SU-DHL-6 (cell line): ENCODE measurements at regions not wholly inside any gene's neighbourhood (a gene's known extent, or its start where the extent isn't known, plus 50 kb on each side); places are given as distances from the start of the nearest gene placed in this dataset.

Experiments
- CTCF ChIP-seq: fragments of 200-600 bp; sonication (generic); IDR thresholded peaks from one replicate; pipeline ENCODE4 v1.5.1; 2017; ENCODE audit warnings: antibody characterized with exemption, mild to moderate bottlenecking, low read length, moderate library complexity; ENCODE audit not compliant: insufficient read depth, poor library complexity, severe bottlenecking
- EZH2phosphoT487 ChIP-seq: fragments of 200-600 bp; sonication (generic), shearing (Covaris generic); conservative IDR thresholded peaks from 2 replicates; pipeline ENCODE4 v1.6.1; 2018; ENCODE audit warnings: mild to moderate bottlenecking, antibody characterized with exemption, low read length, moderate library complexity, mixed read lengths

GRCh38 chr13:87368639-87369038, 302.5 kb upstream of the SLITRK5 start:
- no peak for TF ChIP-seq EZH2phosphoT487
- no peak for TF ChIP-seq CTCF
